Neuronal stem cell (in vitro differentiated cells): ENCODE measurements at regions not wholly inside any gene's neighbourhood (a gene's known extent, or its start where the extent isn't known, plus 50 kb on each side); places are given as distances from the start of the nearest gene placed in this dataset.

Source experiments
- DNase-seq: peaks from one replicate; pipeline ENCODE4 v3.0.0-alpha.2; 2013; ENCODE audit warnings: low spot score
- H2AFZ ChIP-seq: one replicate; pipeline ENCODE4 v1.6.1; 2013; ENCODE audit warnings: mild to moderate bottlenecking, low read length, inconsistent platforms
- H2AK5ac ChIP-seq: 2 replicates; pipeline ENCODE4 v1.6.1; 2013; ENCODE audit warnings: low read depth, mild to moderate bottlenecking, inconsistent platforms, low read length, moderate library complexity, mixed read lengths
- H2BK120ac ChIP-seq: 2 replicates; pipeline ENCODE4 v1.6.1; 2013; ENCODE audit warnings: low read depth, mild to moderate bottlenecking, inconsistent platforms, low read length, moderate library complexity, mixed read lengths
- H2BK12ac ChIP-seq: one replicate; pipeline ENCODE4 v1.6.1; 2013; ENCODE audit warnings: low read length, inconsistent platforms
- H2BK15ac ChIP-seq: 2 replicates; pipeline ENCODE4 v1.6.1; 2013; ENCODE audit warnings: mild to moderate bottlenecking, low read length, inconsistent platforms, mixed read lengths
- H2BK5ac ChIP-seq: one replicate; pipeline ENCODE4 v1.6.1; 2013; ENCODE audit warnings: inconsistent platforms, mild to moderate bottlenecking, low read length, moderate library complexity
- H3K14ac ChIP-seq: one replicate; pipeline ENCODE4 v1.6.1; 2013; ENCODE audit warnings: low read length, inconsistent platforms
- H3K18ac ChIP-seq: 2 replicates; pipeline ENCODE4 v1.6.1; 2013; ENCODE audit warnings: low read length, inconsistent platforms
- H3K23ac ChIP-seq: 2 replicates; pipeline ENCODE4 v1.6.1; 2013; ENCODE audit warnings: low read depth, mild to moderate bottlenecking, mixed read lengths, low read length, inconsistent platforms; ENCODE audit not compliant: poor library complexity
- H3K27ac ChIP-seq: replicated peaks from 3 replicates; pipeline ENCODE4 v1.5.1; 2013; ENCODE audit warnings: low read length, inconsistent platforms
- H3K27me3 ChIP-seq, 3 experiments: 2 replicates each; pipeline ENCODE4 v1.6.1; 2013; ENCODE audit warnings: low read length in 3 of 3, mild to moderate bottlenecking in 2 of 3, inconsistent platforms in 1 of 3, low read depth in 1 of 3, mixed read lengths in 1 of 3, moderate library complexity in 1 of 3; ENCODE audit not compliant: control insufficient read depth in 3 of 3, insufficient read depth in 3 of 3
- H3K36me3 ChIP-seq, 2 donors: replicated peaks in 1 of 2; 2 replicates each; pipeline ENCODE4 v1.6.1; 2013; ENCODE audit warnings: low read length in 2 of 2; ENCODE audit not compliant: control insufficient read depth in 2 of 2, insufficient read depth in 2 of 2
- H3K4ac ChIP-seq: 2 replicates; pipeline ENCODE4 v1.6.1; 2013; ENCODE audit warnings: inconsistent platforms, mild to moderate bottlenecking, low read length, moderate library complexity
- H3K4me1 ChIP-seq, 2 donors: 1 replicate in 1 of 2; 2 replicates in 1 of 2; pipeline ENCODE4 v1.6.1; 2013; ENCODE audit warnings: low read length in 2 of 2, low read depth in 1 of 2; ENCODE audit not compliant: control insufficient read depth in 2 of 2, insufficient read depth in 1 of 2
- H3K4me2 ChIP-seq: one replicate; pipeline ENCODE4 v1.6.1; 2013; ENCODE audit warnings: mild to moderate bottlenecking, low read length, inconsistent platforms; ENCODE audit not compliant: insufficient read depth, poor library complexity, severe bottlenecking
- H3K4me3 ChIP-seq, 2 donors: 2 replicates each; pipeline ENCODE4 v1.5.1; 2013; ENCODE audit warnings: low read length in 2 of 2, mild to moderate bottlenecking in 2 of 2, inconsistent platforms in 1 of 2, moderate library complexity in 1 of 2
- H3K79me1 ChIP-seq: one replicate; pipeline ENCODE4 v1.6.1; 2013; ENCODE audit warnings: low read depth, mild to moderate bottlenecking, inconsistent platforms, low read length, moderate library complexity
- H3K9ac ChIP-seq: one replicate; pipeline ENCODE4 v1.6.1; 2013; ENCODE audit warnings: mild to moderate bottlenecking, low read depth, low read length, inconsistent platforms; ENCODE audit not compliant: poor library complexity
- H3K9me3 ChIP-seq, 2 donors: replicated peaks in 1 of 2; 2 replicates each; pipeline versions ENCODE3 to v1.6.1; 2013; ENCODE audit warnings: low read length in 2 of 2, mild to moderate bottlenecking in 2 of 2, inconsistent platforms in 1 of 2, low read depth in 1 of 2, mixed read lengths in 1 of 2, moderate library complexity in 1 of 2; ENCODE audit not compliant: control insufficient read depth in 2 of 2, insufficient read depth in 1 of 2
- H4K8ac ChIP-seq: one replicate; pipeline ENCODE4 v1.6.1; 2013; ENCODE audit warnings: low read depth, mild to moderate bottlenecking, inconsistent platforms, low read length, moderate library complexity
- H4K91ac ChIP-seq: one replicate; pipeline ENCODE4 v1.6.1; 2013; ENCODE audit warnings: low read length, low read depth, mild to moderate bottlenecking, inconsistent platforms; ENCODE audit not compliant: poor library complexity
- WGBS, 2 donors: extraction: QIAGEN DNeasy Blood & Tissue Kit; methylation state at CpG; one replicate each; pipeline ENCODE4 v1.1.7; 2013; ENCODE audit warnings: missing lambda C conversion rate in 2 of 2, mixed read lengths in 1 of 2; ENCODE audit not compliant: insufficient read length in 2 of 2, insufficient replicate concordance in 1 of 2; ENCODE audit errors: extremely low coverage in 2 of 2; 5-methylcytosine and 5-hydroxymethylcytosine counted together

GRCh38 chr7:54831644-54832095 lies 72.7 kb upstream of the SEC61G start:
- Histone ChIP-seq H3K23ac (no peak overlapping the region), H2AK5ac (no peak overlapping the region), H2BK15ac (no peak overlapping the region), H3K14ac (no peak overlapping the region), H4K91ac (no peak overlapping the region), H2BK5ac (no peak overlapping the region), H3K9me3 (peaks cover 0 to 3% of the 10 kb centered on the region in 2 donors), H3K4ac (no peak overlapping the region), H3K79me1 (no peaks in the 10 kb centered on the region), H3K18ac (no peak overlapping the region), H3K27me3 (no peaks in the 10 kb centered on the region), H4K8ac (no peak overlapping the region), H3K4me1 (no peaks in the 10 kb centered on the region), H3K9ac (no peak overlapping the region), H3K27ac (no peak overlapping the region), H3K4me2 (no peak overlapping the region), H2AFZ (no peak overlapping the region), H2BK120ac (no peak overlapping the region), H3K4me3 (no peak overlapping the region), H2BK12ac (no peak overlapping the region), H3K36me3 (no peaks in the 10 kb centered on the region)
- WGBS, 2 donors: no CpG with 5 or more reads among the region's 7 CpGs
- DNase-seq: no peak

- H3K4me3 ChIP-seq: no peak overlapping the region
- H3K79me1 ChIP-seq: no peaks in the 10 kb centered on the region
- H3K4me2 ChIP-seq: no peak overlapping the region
- no CpG with 5 or more reads among the region's 39 CpGs for WGBS, 2 donors
- no peaks in the 10 kb centered on the region for H3K36me3 ChIP-seq
- H3K9me3 ChIP-seq: peaks cover 0 to 3% of the 10 kb centered on the region in 2 donors
- no peak overlapping the region for H3K4ac ChIP-seq
- no peak overlapping the region for H4K91ac ChIP-seq
- peak overlapping the region; percentile 57 for H2BK5ac ChIP-seq
- H3K27ac ChIP-seq: no peak overlapping the region
- H3K4me1 ChIP-seq: no peaks in the 10 kb centered on the region
- peak overlapping the region; percentile 47 for H3K14ac ChIP-seq
- peak overlapping the region; percentile 69 for H2AFZ ChIP-seq
- peak overlapping the region; percentile 16 for H3K23ac ChIP-seq
- peak overlapping the region; percentile 89 for H4K8ac ChIP-seq
- no peak overlapping the region for H2BK120ac ChIP-seq
- H2BK12ac ChIP-seq: no peak overlapping the region
- peak overlapping the region; percentile 32 for H2AK5ac ChIP-seq
- no peak for DNase-seq
- no peak overlapping the region for H2BK15ac ChIP-seq
- no peaks in the 10 kb centered on the region for H3K27me3 ChIP-seq
- H3K18ac ChIP-seq: peak overlapping the region; percentile 87
- H3K9ac ChIP-seq: peak overlapping the region; percentile 9
Observed at GRCh38 chr7:54833001-54833467, 74.0 kb upstream of the SEC61G start.

GRCh38 chr7:54837168-54837567 lies 78.2 kb upstream of the SEC61G start:
- Histone ChIP-seq H2BK12ac (no peak overlapping the region), H3K36me3 (no peaks in the 10 kb centered on the region), H2BK120ac (no peak overlapping the region), H3K27ac (no peak overlapping the region), H3K79me1 (no peaks in the 10 kb centered on the region), H2AFZ (no peak overlapping the region), H3K14ac (no peak overlapping the region), H2BK5ac (no peak overlapping the region), H3K18ac (no peak overlapping the region), H3K9me3 (peaks cover 0 to 3% of the 10 kb centered on the region in 2 donors), H3K9ac (no peak overlapping the region), H3K27me3 (no peaks in the 10 kb centered on the region), H3K23ac (no peak overlapping the region), H3K4me3 (no peak overlapping the region), H4K8ac (no peak overlapping the region), H4K91ac (no peak overlapping the region), H2AK5ac (no peak overlapping the region), H3K4me1 (peaks cover 0 to 1% of the 10 kb centered on the region in 2 donors), H3K4me2 (no peak overlapping the region), H2BK15ac (no peak overlapping the region), H3K4ac (no peak overlapping the region)
- WGBS, 2 donors: no CpG with 5 or more reads among the region's 7 CpGs
- DNase-seq: no peak

- no peak overlapping the region for H2AK5ac ChIP-seq
- H3K36me3 ChIP-seq: no peaks in the 10 kb centered on the region
- WGBS, 2 donors: no CpG with 5 or more reads among the region's 7 CpGs
- H3K4ac ChIP-seq: no peak overlapping the region
- no peak overlapping the region for H2BK120ac ChIP-seq
- peaks cover 0 to 3% of the 10 kb centered on the region in 2 donors for H3K9me3 ChIP-seq
- H3K27ac ChIP-seq: no peak overlapping the region
- H2BK5ac ChIP-seq: no peak overlapping the region
- no peak overlapping the region for H3K4me2 ChIP-seq
- no peak for DNase-seq
- H3K79me1 ChIP-seq: no peaks in the 10 kb centered on the region
- no peak overlapping the region for H3K23ac ChIP-seq
- no peak overlapping the region for H2BK12ac ChIP-seq
- no peak overlapping the region for H2BK15ac ChIP-seq
- H3K4me3 ChIP-seq: no peak overlapping the region
- H4K91ac ChIP-seq: no peak overlapping the region
- no peak overlapping the region for H3K9ac ChIP-seq
- H3K4me1 ChIP-seq: peaks cover 0 to 5% of the 10 kb centered on the region in 2 donors
- H4K8ac ChIP-seq: no peak overlapping the region
- no peaks in the 10 kb centered on the region for H3K27me3 ChIP-seq
- no peak overlapping the region for H3K14ac ChIP-seq
- no peak overlapping the region for H2AFZ ChIP-seq
- no peak overlapping the region for H3K18ac ChIP-seq
Observed at GRCh38 chr7:54837761-54838160, 78.8 kb upstream of the SEC61G start.
